HG03108 (cell line): ENCODE measurements at regions not wholly inside any gene's neighbourhood (a gene's known extent, or its start where the extent isn't known, plus 50 kb on each side); places are given as distances from the start of the nearest gene placed in this dataset.

Source experiments
- ATAC-seq: cut with Tn5 transposase; IDR thresholded peaks from one replicate; pipeline ENCODE4 v1.9.1; 2021; ENCODE audit warnings: moderate library complexity; ENCODE audit not compliant: unreplicated experiment

DNA sequence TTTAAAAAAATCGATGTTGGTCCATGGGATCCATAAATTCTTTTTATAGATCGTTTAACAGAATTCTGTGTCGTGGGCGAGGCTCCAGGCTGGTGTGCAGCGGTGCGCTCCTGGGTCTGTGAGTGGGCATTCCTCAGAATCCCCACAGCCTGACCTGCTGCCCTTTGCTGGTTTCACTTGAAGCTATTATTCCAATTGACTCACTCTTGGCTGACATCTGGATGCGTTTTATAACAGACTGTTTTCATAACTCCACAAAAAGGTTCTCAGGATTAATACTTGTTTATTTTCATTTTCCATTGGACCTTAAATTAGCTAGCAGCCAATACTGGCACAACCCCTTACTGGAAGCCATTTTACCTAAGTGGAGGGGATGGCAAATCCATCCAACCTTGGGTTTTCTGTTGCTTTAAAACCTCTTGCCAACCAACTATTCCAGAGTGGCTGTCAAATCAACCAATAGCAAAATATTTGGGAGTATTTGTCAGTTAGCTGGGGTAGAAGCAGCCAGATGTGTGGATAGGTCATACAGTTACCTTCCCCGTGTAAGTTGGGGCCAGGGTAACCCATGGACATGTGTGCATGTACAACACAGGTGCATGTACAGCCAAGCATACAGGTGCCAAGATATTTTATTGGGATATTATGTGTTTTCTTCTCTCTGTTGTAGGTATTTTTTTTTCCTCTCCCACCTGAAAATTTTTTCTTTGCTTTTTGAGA lies 160.7 kb upstream of the ZNF32 start:
- ATAC-seq, result no peak

DNA sequence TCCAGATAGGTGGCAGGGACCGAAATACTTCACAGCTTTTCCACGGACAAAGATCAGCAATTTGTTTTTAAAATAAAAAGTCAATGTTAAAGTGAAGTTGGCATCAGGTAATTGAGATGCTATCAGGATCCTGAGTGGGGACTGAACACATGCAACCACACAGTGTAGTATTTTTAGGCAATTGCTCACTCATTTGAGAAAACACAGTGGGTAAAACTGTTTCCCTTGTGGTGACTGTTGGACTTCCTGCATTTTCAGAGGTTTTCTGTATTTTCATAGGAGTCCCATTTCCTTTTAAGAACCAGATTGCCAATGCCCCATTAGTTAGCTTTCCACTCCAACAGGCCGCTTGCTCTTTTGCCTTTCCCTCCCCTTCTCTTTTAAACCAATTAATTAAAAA lies 159.5 kb upstream of the ZNF32 start:
- ATAC-seq, result peak; percentile 81

DNA sequence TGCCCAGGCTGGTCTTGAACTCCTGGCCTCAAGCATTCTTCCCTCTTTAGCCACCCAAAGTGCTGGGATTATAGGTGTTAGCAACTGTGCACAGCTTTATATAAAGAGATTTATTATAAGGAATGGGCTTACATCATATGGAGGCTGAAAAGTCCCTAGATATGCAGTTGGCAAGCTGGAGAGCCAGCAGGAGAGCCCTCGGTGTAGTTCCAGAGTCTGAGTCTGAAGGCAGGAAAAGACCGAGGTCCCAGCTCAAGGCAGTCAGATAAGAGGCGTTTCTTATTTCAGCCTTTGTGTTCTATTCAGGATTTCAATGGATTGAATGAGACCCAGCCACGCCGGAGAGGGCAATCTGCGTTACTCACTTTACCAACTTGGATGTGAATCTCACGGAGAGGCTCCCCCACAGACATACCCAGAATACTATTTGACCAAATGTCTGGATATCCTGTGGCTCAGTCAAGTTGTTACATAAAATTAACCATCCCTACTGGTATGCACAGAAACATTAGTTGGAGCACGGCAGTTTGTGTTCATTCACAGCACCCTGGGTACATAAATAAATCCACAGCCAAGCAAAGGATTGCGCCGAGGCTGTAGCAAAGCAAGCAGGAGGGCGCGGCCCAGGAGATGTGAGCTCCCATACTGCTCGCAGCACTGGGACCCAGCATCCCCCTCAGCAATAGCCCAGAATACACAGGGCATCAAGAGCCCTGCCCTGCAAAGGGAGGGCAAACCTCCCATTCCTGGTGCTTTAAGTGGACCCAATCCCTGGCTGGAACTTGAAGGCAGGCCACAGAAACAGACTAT lies 158.4 kb upstream of the ZNF32 start:
- ATAC-seq, result no peak

DNA sequence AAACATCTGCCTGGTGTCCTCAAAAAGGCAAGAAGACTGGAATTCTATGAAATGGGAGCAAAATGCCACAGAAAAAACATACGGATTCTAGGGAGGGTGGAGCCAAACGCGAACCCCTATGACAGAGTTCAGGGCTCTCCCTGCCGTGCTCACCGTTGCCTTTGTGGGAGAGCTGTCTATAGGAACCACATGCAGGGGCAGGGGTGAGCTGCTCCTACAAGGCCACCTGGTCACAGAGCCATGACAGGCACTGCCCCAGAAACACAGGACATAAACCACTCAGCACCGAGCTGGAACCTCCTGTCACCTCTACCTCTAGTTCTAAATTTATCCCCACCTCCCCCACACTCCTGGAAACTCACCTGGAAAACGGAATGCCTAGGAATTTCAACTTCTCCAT lies 155.1 kb upstream of the ZNF32 start:
- ATAC-seq, result no peak

DNA sequence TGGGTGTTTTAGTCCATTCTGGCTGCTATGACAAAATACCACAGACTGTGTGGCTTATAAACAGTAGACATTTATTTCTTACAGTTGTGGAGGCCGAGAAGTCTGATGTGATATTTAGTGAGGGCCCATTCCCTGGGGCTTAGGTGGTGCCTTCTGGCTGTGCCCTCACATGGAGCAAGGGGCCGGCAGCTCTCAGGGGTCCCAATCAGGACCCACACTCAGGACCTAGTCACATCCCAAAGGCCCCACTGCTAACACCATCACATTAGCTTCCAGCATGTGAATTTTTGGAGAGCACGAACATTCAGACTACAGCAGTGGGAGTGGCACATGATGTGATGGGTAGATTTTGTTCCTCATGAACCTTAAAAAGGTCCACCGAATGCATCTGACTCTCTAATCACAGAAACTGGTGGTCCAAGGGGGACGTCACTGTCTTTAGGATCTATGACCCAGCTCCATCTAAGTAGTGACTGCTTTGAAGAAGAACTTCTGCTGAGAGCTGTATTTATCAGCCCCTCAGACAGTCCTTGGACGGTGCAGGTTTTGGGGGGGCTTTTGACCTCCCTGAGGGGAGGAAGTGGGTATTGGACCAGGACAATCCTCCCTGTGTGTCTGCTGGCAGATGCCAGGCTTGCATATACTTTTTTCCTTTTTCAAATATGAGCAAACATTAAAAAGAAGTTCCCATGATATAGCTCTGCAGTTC lies 154.5 kb upstream of the ZNF32 start:
- no peak for ATAC-seq

DNA sequence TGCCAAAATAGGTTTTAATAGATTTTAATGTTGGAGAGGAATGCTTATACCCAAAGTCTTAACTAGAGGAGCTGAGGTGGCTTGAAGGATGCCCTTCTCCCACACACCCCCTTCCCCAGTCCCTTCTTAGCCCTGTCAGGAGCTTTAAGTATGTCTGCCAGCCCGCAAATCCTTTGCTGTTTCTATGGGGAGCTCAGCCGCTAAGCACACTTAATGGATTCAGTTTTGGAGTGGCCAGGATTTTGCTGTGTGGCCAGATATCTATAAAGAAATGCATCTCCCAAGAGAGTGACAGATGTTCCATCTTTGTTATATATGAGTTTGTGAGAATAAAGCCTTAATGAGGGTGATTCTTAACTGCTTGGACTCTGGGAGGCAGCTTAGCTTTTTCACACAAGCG lies 152.9 kb upstream of the ZNF32 start:
- no peak for ATAC-seq

DNA sequence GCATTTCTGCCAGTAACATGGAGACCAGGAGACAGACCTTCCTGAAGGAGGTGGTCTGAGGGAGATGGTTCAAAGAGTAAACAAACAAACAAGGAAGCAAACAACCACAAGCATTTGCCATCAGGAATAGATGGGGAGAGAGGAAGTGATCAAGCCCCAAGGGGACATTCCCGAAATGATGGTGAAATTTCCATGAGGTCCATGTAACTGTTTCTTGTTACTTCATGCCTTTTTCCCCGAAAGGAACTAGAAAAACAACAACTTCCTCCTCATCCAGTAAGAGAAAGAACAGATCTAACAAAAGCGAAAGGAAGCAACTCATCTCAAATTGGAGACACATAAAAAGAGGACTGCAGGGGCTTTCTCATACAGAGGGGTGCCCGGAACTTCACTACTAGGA lies 152.5 kb upstream of the ZNF32 start:
- ATAC-seq, result no peak

DNA sequence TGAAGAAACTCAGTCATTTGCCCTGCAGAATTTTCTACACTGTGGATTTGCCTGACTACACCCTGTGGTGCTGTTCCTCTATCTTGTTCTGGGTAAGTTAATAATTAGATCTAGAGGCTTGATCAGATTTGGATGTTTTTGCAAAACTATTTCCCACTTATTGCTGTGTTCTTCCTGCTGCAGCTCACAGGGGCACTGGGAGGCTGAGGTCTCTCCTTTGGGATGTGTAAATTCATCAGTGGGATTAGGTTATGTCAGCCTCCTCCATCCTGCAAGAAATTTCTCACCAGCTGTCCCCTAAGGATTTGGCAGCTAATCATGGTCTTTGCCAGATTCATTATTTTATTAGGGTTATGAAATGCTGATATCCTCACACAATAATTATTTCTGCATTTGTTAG lies 148.1 kb upstream of the ZNF32 start:
- ATAC-seq, result no peak

DNA sequence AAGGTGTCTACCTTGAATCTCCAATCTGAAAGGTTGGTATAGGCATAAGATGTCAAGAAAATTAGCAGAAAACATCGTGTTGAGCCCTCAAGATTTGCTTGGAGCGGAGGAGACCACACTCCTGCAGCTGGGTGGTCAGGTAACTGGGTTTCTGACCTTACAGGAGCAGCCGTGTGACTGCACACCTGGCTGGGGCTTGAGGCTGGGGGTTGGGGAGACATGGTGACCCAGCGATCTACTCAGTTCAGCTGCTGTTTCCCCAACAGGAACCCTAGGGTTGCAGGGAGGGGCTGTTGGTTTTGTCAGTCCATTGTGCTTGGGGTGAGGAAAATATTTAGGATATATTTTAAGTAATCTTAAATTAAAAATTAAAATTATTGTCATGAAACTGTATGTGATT lies 147.0 kb upstream of the ZNF32 start:
- no peak for ATAC-seq

DNA sequence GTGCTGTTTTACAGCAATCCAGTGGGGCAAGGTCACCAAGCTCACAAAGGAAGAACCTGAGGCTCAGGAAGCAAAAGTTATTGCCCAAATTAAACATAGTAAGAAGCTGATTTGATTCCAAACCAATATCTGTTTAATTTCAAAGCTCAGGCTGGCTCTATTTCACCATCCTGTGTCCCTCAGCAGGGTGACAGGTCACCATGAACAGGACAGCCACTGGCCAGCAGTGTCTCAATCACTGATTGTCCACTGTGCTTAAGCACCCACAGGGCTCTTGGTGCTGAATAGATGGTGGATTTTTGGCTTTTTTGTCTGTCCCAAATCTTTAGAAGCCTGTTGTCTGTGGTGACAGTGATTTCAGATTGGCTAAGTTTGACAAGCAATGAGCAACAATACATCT lies 146.4 kb upstream of the ZNF32 start:
- no peak for ATAC-seq

DNA sequence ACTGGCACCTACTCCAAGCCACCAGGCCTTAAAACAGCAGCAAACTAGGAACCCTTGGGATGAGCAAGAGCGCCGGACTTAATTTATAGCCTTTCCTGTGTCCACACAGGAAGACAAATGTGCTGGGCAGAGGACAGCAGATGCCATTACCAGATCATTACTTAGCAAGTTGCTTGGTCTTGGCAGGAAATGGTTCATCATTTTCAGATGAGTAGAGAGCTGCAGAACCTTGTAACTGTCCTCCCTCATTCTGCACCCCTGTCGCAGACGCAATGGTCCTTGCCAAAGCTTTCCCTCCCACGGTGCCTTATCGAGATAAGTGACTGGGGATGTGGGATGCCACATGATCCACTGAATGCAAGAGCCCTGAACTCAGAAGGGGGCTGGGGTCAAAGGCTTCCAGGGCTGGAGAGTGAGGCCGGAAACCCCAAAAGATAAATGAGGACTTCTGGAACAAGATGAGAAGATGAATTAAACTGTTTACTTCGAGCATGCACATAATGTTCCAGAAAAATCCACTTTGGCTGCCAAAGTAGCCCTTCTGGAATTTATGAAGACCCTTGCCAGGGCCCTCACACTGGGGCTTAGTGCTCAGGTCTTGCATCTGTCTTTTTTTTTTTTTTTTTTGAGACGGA lies 145.6 kb upstream of the ZNF32 start:
- ATAC-seq, result no peak

DNA sequence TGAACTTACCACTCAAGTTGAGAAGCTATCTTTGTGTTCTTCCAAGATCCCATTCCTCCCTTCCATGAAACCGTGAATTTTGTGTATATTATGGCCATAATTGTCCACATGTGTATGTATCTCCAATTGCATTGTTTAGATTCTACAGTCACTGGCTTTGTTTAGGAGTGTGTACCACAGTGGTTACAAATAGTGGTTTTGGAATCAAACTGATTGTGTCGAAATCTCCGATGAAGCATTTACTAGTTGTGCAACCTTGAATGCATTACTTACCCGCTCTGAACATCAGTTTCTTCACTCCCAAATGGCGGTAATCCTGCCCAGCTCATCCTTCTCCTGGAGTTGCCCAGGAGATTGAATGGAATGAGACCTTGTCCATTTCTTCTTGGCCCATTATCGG lies 145.0 kb upstream of the ZNF32 start:
- ATAC-seq, result no peak

DNA sequence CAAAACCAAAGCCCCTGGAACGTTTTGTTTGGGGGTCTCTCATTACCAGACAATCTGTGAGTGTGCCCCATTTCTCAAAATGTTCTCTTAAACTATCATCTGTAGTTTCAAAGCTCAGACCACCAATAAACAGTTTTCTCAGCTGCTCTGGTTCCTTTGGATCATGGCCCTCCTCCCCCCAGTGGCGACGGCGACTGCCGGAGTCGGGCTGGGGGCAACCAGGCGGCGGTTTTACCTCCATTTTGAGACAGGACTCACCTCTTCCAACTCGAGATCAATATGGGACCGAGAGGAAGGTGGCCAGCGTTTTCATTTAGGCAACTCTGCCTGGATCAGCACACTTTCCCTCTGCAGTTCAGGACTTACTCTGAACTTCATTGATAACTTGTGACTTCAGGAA lies 141.5 kb upstream of the ZNF32 start:
- no peak for ATAC-seq

DNA sequence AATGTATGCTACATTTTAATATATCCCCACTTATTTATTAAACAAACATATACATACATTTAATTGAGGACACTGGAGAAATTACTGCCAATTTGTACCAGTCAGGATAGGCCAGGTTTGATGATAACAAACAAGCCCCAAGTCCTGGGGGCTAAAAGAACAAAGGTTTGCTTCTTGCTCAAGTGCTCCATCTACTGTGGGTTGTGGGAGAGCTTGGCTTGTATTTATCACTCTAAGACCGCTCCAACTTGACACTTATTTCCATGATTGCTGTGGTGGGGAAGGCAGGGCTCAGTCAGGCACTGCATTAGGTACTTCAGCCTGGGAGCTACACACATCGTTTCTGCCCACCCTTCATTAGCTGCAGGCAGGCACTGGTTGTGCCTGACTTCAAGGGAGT lies 136.6 kb upstream of the ZNF32 start:
- no peak for ATAC-seq

DNA sequence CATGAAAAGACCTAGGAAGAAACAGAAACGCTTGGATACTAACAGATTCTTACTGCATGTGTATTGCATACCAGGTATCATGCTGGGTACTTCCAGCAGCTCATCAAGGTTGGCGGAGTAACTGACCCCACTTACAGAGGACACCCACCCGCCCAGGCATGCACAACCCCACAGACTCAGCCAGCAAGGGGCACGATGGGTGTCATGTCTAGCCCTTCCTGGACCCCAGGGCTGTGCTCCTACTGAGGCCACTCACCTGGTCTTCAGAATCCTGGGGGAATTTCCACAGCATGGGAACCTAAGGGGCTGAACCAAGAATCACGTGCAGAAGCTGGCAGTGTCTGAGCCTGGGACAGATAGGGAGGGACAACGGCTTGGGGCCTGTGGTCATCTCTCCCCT lies 134.1 kb upstream of the ZNF32 start:
- ATAC-seq, result no peak

DNA sequence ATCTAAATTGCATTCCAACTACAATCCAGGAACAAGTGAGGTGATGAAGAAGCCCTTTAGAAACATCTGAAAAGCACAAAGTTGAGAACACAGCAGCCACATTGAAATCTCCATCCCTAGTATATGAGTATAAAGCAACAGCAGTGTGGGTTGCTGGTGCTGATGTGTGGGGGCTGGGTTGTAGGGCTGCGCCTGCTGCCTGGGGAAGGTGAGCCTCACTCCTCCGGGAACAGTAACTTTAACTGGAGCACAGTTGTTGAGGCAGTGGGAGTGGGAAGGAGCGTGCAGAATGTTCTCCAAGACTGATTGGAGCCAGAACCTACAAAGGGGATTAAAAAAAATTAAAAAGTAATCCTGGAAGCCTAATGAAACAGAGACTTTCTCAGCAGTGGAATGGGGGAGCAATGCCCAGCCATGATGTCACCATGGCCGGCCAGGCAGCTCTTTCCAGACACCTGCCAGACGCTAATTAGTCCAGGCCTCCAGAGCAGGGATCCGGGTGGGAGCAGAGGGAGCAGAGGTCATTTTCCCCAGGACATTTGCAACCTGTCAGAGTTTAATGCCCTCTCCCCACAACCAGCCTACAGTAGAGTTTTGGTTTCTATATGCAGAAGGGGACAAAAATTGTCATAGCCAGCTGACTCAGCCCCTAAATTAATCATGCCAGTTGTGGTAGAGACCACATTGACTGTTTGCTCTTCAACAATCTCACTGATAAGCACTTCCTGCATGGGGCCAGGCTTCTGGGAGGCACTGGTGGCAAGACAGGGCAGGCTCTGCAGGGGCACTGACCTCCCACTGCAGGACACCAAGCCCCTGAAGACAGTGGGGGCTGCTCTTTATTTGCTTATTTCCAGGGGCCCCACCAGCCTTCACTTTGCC lies 133.0 kb upstream of the ZNF32 start:
- ATAC-seq, result no peak

DNA sequence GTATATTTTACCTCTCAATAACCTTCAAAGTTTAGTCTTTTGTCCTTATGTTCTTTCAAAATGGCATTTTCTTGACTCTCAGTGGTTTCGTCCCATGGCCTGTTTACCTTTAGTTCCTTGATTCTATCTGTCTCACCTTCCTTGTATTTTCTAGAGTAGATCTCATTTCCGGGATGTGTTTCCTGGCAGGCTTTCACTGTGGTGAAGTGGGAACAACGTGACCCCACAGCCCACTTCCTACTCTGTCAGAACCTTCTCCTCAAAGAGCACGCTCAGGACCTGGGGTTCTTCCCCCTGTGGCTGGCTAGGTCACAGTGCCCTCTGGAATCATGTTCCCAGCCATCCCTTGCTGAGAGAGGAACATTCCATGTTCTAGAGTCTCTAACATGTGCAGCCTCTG lies 129.9 kb upstream of the ZNF32 start:
- ATAC-seq, result no peak

DNA sequence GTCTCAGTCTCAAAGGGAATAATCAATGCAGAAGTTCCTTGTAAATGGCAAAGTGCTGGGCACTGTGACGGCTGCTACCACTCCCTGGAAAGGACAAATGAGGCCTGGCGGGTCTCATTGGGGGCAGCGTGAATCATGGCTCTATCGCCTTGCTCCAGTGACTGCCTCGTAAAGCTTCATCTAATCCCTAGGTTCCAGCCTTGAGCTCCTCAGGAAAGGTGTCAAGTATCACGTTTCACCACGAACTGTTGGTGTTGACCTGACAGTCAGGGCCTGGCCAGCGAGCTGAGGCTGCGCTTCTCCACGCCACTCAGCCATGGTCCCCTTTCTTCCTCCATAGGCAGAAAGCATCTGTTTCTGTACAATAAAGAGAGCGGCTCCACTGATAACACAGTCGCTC lies 126.7 kb upstream of the ZNF32 start:
- ATAC-seq, result no peak

DNA sequence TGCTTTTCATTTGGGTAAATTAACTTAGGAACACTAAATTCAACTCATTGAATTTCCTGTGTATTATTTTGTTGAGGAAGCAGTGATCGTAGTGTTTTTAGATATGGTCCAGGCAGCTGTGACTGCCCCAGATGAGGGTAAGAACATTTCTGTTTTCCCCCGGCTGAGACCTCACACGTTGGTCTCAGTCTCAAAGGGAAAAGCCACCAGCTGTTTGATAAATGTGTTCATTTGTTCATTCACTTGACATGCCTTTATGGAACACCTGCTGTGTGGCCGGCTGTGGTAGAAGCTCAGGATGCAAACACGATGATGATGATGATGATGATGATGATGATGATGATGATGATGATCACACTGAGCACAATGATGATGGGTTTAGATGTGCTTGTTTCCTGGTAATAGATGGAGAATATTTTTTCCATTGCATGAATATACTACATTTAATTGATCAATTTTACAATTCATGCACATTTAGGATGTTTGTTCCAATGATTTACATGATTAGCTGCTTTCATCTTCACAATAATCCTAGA lies 125.6 kb upstream of the ZNF32 start:
- no peak for ATAC-seq

DNA sequence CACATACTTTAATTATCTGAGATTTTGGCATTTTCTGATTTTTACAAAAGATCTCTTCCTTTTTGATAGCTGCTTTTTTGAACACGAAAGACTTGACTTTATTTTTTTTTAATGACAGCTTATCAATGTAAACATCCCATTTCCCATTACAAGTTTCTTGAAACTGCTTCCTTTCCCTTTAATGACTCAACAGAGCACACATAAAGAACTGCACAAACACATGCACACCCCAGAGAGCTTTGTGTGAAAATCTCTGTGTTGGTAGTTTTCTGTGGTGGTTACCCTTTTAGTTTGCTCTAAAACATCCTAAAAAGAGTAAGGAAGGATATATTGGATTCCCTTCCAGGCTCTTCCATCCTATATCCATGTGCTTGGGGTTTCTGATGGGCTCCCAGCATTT lies 125.1 kb upstream of the ZNF32 start:
- no peak for ATAC-seq
